Skin of body (tissue), 1 donor: ENCODE measurements at regions not wholly inside any gene's neighbourhood (a gene's known extent, or its start where the extent isn't known, plus 50 kb on each side); places are given as distances from the start of the nearest gene placed in this dataset.

Experiments
- DNase-seq: peaks from one replicate; lab custom pipeline; 2025; lab: John Stamatoyannopoulos, UW

- DNase-seq: peak; percentile 78
These were observed 91.6 kb upstream of the CXCL12 start for GRCh38 chr10:44476409-44477045.

GRCh38 chr10:44477046-44477425, 92.1 kb upstream of the CXCL12 start:
- no peak for DNase-seq

GRCh38 chr10:44478040-44478439, 93.1 kb upstream of the CXCL12 start:
- DNase-seq: peak; percentile 26

GRCh38 chr10:44478876-44479705, 94.2 kb upstream of the CXCL12 start:
- DNase-seq: peak; percentile 82

GRCh38 chr10:44492678-44493077, 107.8 kb upstream of the CXCL12 start:
- no peak for DNase-seq

- no peak for DNase-seq
These were observed 113.3 kb upstream of the CXCL12 start for GRCh38 chr10:44498222-44498621.

- DNase-seq: no peak
These were observed 115.6 kb upstream of the CXCL12 start for GRCh38 chr10:44500451-44500850.

GRCh38 chr10:44506386-44506785, 121.5 kb upstream of the CXCL12 start:
- no peak for DNase-seq

GRCh38 chr10:44510379-44511115, 125.7 kb upstream of the CXCL12 start:
- no peak for DNase-seq

GRCh38 chr10:44511166-44511565, 126.3 kb upstream of the CXCL12 start:
- DNase-seq: no peak

- DNase-seq: no peak
These were observed 126.7 kb upstream of the CXCL12 start for GRCh38 chr10:44511601-44512000.

- DNase-seq: peak; percentile 90
These were observed 127.6 kb upstream of the CXCL12 start for GRCh38 chr10:44512431-44513022.

- no peak for DNase-seq
These were observed 128.7 kb upstream of the CXCL12 start for GRCh38 chr10:44513591-44513990.

- no peak for DNase-seq
These were observed 132.0 kb upstream of the CXCL12 start for GRCh38 chr10:44516891-44517290.

- no peak for DNase-seq
These were observed 132.7 kb upstream of the CXCL12 start for GRCh38 chr10:44517635-44518034.

GRCh38 chr10:44519361-44519760, 134.5 kb upstream of the CXCL12 start:
- no peak for DNase-seq

GRCh38 chr10:44520651-44521050, 135.8 kb upstream of the CXCL12 start:
- no peak for DNase-seq

- no peak for DNase-seq
These were observed 154.3 kb upstream of the CXCL12 start for GRCh38 chr10:44539178-44539577.

- peak; percentile 42 for DNase-seq
These were observed 167.8 kb upstream of the CXCL12 start for GRCh38 chr10:44552726-44553125.

- no peak for DNase-seq
These were observed 172.8 kb upstream of the CXCL12 start for GRCh38 chr10:44557596-44558191.

- DNase-seq: no peak
These were observed 173.6 kb upstream of the CXCL12 start for GRCh38 chr10:44558521-44558920.

GRCh38 chr10:44564361-44564760, 179.5 kb upstream of the CXCL12 start:
- peak; percentile 17 for DNase-seq
